Ovary (tissue), 7 donors: ENCODE measurements at regions not wholly inside any gene's neighbourhood (a gene's known extent, or its start where the extent isn't known, plus 50 kb on each side); places are given as distances from the start of the nearest gene placed in this dataset.

ENCODE experiments used
- DNase-seq, 5 donors: peaks; one replicate each; pipeline ENCODE4 v3.0.0-alpha.2; 2019 to 2020
- H3K27ac ChIP-seq, 2 donors: fragments of 200-600 bp; one replicate each; pipeline versions ENCODE4 v1.5.1 to v1.8.0; 2019 to 2022
- H3K27me3 ChIP-seq: fragments of 200-600 bp; one replicate; pipeline ENCODE4 v1.8.0; 2022
- H3K36me3 ChIP-seq: fragments of 200-600 bp; sonication (generic); one replicate; pipeline ENCODE4 v1.5.1; 2019
- H3K4me1 ChIP-seq: one replicate; pipeline ENCODE4 v1.8.1; 2013; ENCODE audit warnings: mild to moderate bottlenecking, moderate library complexity; ENCODE audit not compliant: insufficient read depth
- H3K4me3 ChIP-seq: fragments of 200-600 bp; sonication (generic); one replicate; pipeline ENCODE4 v1.5.1; 2017
- H3K9me3 ChIP-seq, 2 donors: fragments of 200-600 bp in 1 of 2; sonication (generic) in 1 of 2; one replicate each; pipeline versions ENCODE4 v1.5.1 to v1.8.1; 2013 to 2019; ENCODE audit warnings: mild to moderate bottlenecking in 1 of 2, moderate library complexity in 1 of 2
- EP300 ChIP-seq: sonication (generic); formaldehyde crosslinking; IDR thresholded peaks from one replicate; pipeline ENCODE4 v1.6.1; 2017; ENCODE audit warnings: antibody characterized with exemption
- POLR2A ChIP-seq: fragments of 450-650 bp; IDR thresholded peaks from one replicate; pipeline ENCODE4 v1.6.1; 2017; ENCODE audit warnings: antibody characterized with exemption, mild to moderate bottlenecking, moderate library complexity
- WGBS, 3 donors: extraction: QIAGEN DNeasy Blood & Tissue Kit in 1 of 3; methylation state at CpG; one replicate each; pipeline versions ENCODE4 v1.1.5 to v1.1.7; 2013 to 2017; 5-methylcytosine and 5-hydroxymethylcytosine counted together
- intact Hi-C, 4 donors: fragments of 100-400 bp; cut with DNase I; formaldehyde crosslinking; loops; one replicate each; pipeline versions ENCODE4 v1.11.0 to v1.15.1; 2022 to 2023
- TF ChIP-seq, protein P1 (sequence below), 3 donors: fragments of 450-650 bp in 2 of 3; fragments of 200-600 bp in 1 of 3; IDR thresholded peaks; one replicate each; pipeline versions ENCODE4 v1.5.1 to v1.8.0; 2016 to 2022; ENCODE audit warnings: antibody characterized with exemption in 3 of 3, mild to moderate bottlenecking in 1 of 3
- donor health status: DM: no; HTN: no; CAD: no; lungs with moderate emphysema.
- donor health status: DM: no; HTN: no; CAD: no.
- donor health status: Bipolar disorder and iron deficiency.
- donor health status: DM: no; HTN: no; CAD: no.
- donor health status: DM: yes; HTN: yes; CAD: no.

DNA sequence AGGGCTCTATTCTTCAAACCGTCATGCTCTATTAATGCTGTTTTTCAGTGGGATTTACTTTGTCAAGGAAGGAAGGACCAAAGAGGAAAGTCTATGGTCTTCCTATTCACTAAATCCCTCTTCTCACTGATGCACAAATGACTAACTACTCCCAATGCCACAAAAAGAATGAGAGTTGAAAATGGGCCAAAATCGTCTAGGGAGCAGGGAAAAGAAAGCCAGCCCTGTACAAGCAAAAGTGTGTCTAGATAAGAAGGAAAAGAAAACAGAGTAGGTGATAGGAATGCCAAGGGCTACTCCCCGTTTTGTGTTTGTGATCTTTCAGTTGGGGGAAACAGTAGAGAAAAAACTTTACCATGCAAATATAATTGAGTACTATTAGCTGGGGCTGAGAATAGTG is 97.2 kb upstream of the TMCO5A start:
- TF ChIP-seq POLR2A: no peak
- TF ChIP-seq, protein P1, sequence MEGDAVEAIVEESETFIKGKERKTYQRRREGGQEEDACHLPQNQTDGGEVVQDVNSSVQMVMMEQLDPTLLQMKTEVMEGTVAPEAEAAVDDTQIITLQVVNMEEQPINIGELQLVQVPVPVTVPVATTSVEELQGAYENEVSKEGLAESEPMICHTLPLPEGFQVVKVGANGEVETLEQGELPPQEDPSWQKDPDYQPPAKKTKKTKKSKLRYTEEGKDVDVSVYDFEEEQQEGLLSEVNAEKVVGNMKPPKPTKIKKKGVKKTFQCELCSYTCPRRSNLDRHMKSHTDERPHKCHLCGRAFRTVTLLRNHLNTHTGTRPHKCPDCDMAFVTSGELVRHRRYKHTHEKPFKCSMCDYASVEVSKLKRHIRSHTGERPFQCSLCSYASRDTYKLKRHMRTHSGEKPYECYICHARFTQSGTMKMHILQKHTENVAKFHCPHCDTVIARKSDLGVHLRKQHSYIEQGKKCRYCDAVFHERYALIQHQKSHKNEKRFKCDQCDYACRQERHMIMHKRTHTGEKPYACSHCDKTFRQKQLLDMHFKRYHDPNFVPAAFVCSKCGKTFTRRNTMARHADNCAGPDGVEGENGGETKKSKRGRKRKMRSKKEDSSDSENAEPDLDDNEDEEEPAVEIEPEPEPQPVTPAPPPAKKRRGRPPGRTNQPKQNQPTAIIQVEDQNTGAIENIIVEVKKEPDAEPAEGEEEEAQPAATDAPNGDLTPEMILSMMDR (IDR thresholded peaks at IDR 0.05): no peak
- no peak for TF ChIP-seq EP300
- Histone ChIP-seq H3K27ac (no peak overlapping the region), H3K36me3 (no peaks in the 10 kb centered on the region), H3K4me3 (no peak overlapping the region), H3K4me1 (no peaks in the 10 kb centered on the region), H3K9me3 (no peaks in the 10 kb centered on the region), H3K27me3 (no peaks in the 10 kb centered on the region)
- intact Hi-C loops: no loop called here
- WGBS, 3 donors: 16 to 27% (median 17%) methylated on average over 3 of the region's 3 CpGs
- no peak for DNase-seq

DNA sequence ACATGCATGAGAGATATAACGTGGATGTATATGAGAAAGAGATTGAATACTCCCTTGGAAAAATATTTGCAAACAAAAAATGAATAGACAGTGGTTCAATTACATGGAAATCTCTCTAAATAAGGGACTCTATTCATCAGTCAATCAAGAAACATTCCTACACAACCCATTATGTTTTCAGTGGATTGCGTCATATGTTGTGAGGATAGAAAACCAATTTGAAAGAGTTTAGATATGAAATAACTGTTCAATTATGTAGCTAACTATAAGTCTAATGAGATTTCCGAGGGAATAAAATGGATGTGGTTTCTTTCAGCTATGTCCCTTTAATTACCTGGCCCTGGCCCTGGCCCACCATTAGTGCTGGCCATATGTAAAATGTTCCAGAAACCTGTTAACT is 86.7 kb upstream of the TMCO5A start:
- H3K27ac ChIP-seq: no peak overlapping the region
- 79 to 88% (median 85%) methylated on average over 3 of the region's 3 CpGs for WGBS, 3 donors
- no peak for DNase-seq
- no peaks in the 10 kb centered on the region for H3K36me3 ChIP-seq
- no peaks in the 10 kb centered on the region for H3K27me3 ChIP-seq
- TF ChIP-seq EP300 (no peak), POLR2A (no peak)
- TF ChIP-seq, protein P1 (IDR thresholded peaks at IDR 0.05): no peak
- H3K4me3 ChIP-seq: no peak overlapping the region
- H3K4me1 ChIP-seq: no peaks in the 10 kb centered on the region
- H3K9me3 ChIP-seq: no peaks in the 10 kb centered on the region
- intact Hi-C loops: no loop called here

DNA sequence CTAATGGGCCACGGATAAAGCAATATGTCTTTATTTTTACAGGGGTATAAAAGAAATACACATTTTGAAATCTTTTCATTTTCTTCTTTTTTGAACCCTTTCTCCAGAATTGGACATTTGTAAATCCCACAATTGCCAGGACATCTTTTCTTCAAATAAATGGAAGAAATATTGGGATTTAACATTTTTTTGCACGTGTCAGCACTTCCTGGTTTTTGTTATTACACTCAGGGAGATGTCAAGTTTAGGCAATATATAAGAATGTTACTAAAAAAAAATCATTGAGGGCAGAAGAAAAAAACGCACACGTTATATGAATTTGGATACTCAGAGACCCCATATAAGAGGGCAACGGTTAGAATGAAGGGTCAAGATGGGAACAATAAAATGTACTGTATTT is 78.3 kb upstream of the TMCO5A start:
- H3K4me1 ChIP-seq: no peaks in the 10 kb centered on the region
- no peaks in the 10 kb centered on the region for H3K27me3 ChIP-seq
- no peak overlapping the region for H3K4me3 ChIP-seq
- TF ChIP-seq, protein P1 (IDR thresholded peaks at IDR 0.05): no peak
- TF ChIP-seq EP300 (no peak), POLR2A (no peak)
- H3K36me3 ChIP-seq: no peaks in the 10 kb centered on the region
- intact Hi-C loops: no loop called here
- 68 to 92% (median 82%) methylated on average over 5 of the region's 5 CpGs for WGBS, 3 donors
- no peak for DNase-seq
- no peak overlapping the region for H3K27ac ChIP-seq
- H3K9me3 ChIP-seq: no peaks in the 10 kb centered on the region

DNA sequence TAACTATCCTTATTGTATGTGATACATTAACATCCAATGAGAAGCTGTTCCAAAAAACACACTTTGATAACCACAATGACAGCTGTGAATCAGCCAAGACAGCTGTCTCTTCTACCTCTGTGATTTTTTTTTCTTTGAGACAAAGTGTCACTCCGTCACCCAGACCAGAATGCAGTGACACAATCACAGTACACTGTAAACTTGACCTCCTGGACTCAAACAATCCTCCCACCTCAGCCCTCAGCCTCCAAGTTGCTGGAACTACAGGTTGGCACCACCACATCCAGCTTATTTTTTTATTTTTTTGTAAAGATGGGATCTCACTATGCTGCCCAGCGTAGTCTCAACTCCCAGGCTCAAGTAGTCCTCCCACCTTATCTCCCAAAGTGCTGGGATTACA is 73.5 kb upstream of the TMCO5A start:
- no peak for DNase-seq
- 70 to 92% (median 87%) methylated on average over 2 of the region's 2 CpGs for WGBS, 3 donors
- TF ChIP-seq, protein P1 (IDR thresholded peaks at IDR 0.05): no peak
- TF ChIP-seq POLR2A: no peak
- TF ChIP-seq EP300: no peak
- Histone ChIP-seq H3K4me3 (no peak overlapping the region), H3K27ac (no peak overlapping the region), H3K36me3 (no peaks in the 10 kb centered on the region), H3K27me3 (no peaks in the 10 kb centered on the region), H3K9me3 (no peaks in the 10 kb centered on the region), H3K4me1 (no peaks in the 10 kb centered on the region)
- intact Hi-C loops: no loop called here

DNA sequence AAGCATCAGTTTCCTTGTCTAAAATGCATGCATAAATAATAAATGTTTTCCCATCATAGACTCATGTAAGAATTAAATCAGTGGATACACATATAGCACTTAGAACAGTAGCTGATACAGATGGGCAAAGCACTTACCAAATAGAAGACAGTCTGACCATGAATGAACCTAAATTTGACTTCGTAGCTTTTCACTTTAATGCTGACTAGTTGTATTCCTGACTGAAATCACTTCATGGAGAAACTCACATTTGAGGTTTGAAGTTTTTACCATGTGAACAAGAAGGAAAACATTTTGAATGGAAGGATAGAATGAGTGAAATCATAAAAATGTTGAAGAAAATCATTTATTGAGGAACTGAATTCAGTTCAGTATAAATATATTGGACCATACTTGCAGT is 68.8 kb upstream of the TMCO5A start:
- Histone ChIP-seq H3K27ac (no peak overlapping the region), H3K4me1 (no peaks in the 10 kb centered on the region), H3K36me3 (no peaks in the 10 kb centered on the region), H3K27me3 (no peaks in the 10 kb centered on the region), H3K9me3 (no peaks in the 10 kb centered on the region), H3K4me3 (no peak overlapping the region)
- DNase-seq: no peak
- TF ChIP-seq, protein P1 (IDR thresholded peaks at IDR 0.05): no peak
- TF ChIP-seq EP300 (no peak), POLR2A (no peak)
- WGBS, 3 donors: 81 to 90% (median 88%) methylated on average over 1 of the region's 1 CpG
- intact Hi-C loops: no loop called here
